Motor neuron (in vitro differentiated cells): ENCODE measurements at regions not wholly inside any gene's neighbourhood (a gene's known extent, or its start where the extent isn't known, plus 50 kb on each side); places are given as distances from the start of the nearest gene placed in this dataset.

ENCODE experiments used
- ATAC-seq, 8 experiments: fragments of 200-7000 bp; cut with Tn5 transposase; replicated peaks in 6 of 8; 2 replicates each; pipeline ENCODE4 v1.8.0; 2021; ENCODE audit warnings: mild to moderate bottlenecking in 8 of 8, moderate library complexity in 8 of 8
- H3K27ac ChIP-seq, 2 donors: fragments of 250-450 bp; sonication (Bioruptor Pico); 2 replicates each; pipeline ENCODE4 v1.9.0; 2021; ENCODE audit warnings: antibody characterized with exemption in 2 of 2, mild to moderate bottlenecking in 2 of 2, moderate library complexity in 1 of 2
- H3K4me1 ChIP-seq, 2 donors: fragments of 250-450 bp; sonication (Bioruptor Pico); replicated peaks in 1 of 2; 2 replicates each; pipeline ENCODE4 v1.6.1; 2021; ENCODE audit warnings: antibody characterized with exemption in 2 of 2, mild to moderate bottlenecking in 2 of 2, moderate library complexity in 1 of 2
- H3K4me3 ChIP-seq, 5 donors: fragments of 250-450 bp; sonication (Bioruptor Pico); 2 replicates each; pipeline ENCODE4 v1.9.0; 2021; ENCODE audit warnings: antibody characterized with exemption in 5 of 5, mild to moderate bottlenecking in 5 of 5, moderate library complexity in 4 of 5
- WGBS, 10 experiments: fragments of 450-650 bp; shearing (Covaris generic); methylation state at CpG; one replicate each; pipeline ENCODE4 v1.0.0; 2022; 5-methylcytosine and 5-hydroxymethylcytosine counted together
- in situ Hi-C, 9 experiments: fragments of 400-800 bp; cut with MboI; loops; one replicate each; pipeline ENCODE4 v1.15.0; 2021; ENCODE audit warnings: low sequenced_read_pairs in 9 of 9, low pct_unique_long_range_greater_than_20kb in 2 of 9; ENCODE audit not compliant: unreplicated experiment in 9 of 9

DNA sequence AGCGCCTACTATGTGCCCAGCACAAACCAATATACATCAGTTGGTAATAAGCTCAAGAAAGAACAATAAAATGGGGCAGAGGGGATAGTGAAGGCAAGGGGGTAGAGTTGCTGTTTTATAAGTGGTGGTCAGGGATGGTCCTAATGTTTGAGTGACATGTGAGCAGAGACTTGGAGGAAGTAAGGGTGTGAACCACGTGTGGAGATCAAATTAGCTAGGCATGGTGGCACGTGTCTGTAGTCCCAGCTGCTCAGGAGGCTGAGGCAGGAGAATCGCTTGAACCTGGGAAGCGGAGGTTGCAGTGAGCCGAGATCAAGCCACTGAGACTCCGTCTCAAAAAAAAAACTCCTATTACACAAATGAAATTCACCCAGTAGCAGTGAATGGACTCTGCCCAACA lies 56.5 kb downstream of the IRX6 start:
- in situ Hi-C loops, result loop anchor here in 2 of 9 experiments (25.0 kb wide), 1 partner anchor 443 kb away; the partner anchor contains the start of gene IRX5 (in 2 of the 2)
- H3K4me1 ChIP-seq, result peaks cover 0 to 37% of the 10 kb centered on the region in 2 donors
- ATAC-seq, result no peak
- no peak overlapping the region for H3K27ac ChIP-seq
- no peak overlapping the region for H3K4me3 ChIP-seq
- 32 to 100% (median 81%) methylated on average over 1 to 6 of the region's 7 CpGs; no CpG with 5 or more reads in 1 of the 10 experiments for WGBS, 10 experiments

DNA sequence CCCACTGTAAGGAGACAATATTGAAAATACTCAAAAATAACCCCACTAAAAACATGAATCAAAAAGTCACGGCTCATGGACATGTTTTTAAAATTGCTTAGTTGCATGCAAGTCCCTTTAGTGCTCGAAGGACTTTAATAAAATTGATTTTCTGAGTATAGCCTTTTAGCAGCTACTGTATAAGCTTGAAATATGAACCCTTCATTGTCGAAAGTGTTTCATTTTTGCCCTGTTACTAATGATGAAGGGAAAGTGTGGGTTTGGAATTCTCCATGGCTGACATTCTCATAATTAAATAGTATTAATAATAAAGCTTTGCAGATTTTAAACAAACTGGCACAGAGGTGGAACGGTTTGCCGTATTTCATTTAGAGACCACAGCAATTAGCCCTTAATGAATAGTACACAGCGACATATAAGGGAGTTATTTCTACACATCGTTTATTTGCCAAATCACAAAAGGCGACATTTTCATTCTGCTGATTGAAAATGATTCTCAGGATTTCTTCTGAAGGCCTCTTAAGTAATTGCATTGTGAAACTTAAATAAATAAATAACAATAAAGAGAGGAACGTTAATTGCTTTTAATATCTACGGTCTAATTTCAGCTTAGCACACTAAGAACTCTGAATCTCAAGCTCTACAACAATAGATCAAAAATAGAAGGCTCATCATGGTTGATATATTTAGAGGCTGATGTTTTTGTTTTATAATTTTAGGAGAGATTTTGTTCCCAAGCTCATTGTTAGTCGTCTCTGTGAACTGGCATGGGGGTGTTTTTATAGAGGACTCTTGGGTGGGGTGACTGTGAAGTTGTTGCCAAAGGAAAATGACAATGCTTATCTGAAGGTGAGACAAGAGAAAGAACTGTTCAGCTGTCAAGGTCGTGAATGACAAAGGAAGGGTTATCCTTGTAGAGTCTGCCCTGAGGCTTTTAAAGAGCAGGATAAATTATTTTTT lies 60.6 kb downstream of the IRX6 start:
- Histone ChIP-seq H3K27ac (no peak overlapping the region), H3K4me3 (no peak overlapping the region), H3K4me1 (peaks cover 6 to 55% of the 10 kb centered on the region in 2 donors)
- in situ Hi-C loops, result loop anchor here in 2 of 9 experiments (25.0 kb wide), 1 partner anchor 447 kb away; the partner anchor contains the start of gene IRX5 (in 2 of the 2)
- ATAC-seq, result peak in 3 of 8 experiments; percentile 38 to 75 (median 70)
- 34 to 85% (median 66%) methylated on average over 7 to 12 of the region's 12 CpGs for WGBS, 10 experiments

DNA sequence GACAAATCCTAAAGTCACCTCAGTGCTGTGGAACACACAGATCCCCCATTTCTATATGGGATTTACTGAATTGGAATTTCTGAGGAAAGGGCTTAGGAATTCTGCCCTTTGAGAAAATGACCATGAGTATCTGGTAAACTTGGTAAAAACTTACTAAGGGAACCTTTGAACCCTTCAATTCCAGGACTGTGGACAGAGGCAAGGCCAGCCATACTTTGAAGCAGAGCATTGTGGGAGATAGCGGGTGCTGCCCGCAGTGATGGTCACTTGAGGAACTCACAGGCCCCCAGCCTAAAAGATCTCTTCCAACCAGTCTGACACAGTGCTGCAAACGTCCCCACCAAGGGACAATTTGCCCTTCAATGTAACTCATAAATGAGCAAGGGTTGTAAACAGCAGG lies 61.4 kb downstream of the IRX6 start:
- H3K4me3 ChIP-seq, result no peak overlapping the region
- H3K4me1 ChIP-seq, result peaks cover 14 to 62% of the 10 kb centered on the region in 2 donors
- in situ Hi-C loops, result loop anchor here in 2 of 9 experiments (25.0 kb wide), 1 partner anchor 448 kb away; the partner anchor contains the start of gene IRX5 (in 2 of the 2)
- ATAC-seq, result no peak
- 0 to 100% (median 67%) methylated on average over 1 to 3 of the region's 3 CpGs; no CpG with 5 or more reads in 3 of the 10 experiments for whole genome bisulfite sequencing, 10 experiments
- no peak overlapping the region for H3K27ac ChIP-seq

DNA sequence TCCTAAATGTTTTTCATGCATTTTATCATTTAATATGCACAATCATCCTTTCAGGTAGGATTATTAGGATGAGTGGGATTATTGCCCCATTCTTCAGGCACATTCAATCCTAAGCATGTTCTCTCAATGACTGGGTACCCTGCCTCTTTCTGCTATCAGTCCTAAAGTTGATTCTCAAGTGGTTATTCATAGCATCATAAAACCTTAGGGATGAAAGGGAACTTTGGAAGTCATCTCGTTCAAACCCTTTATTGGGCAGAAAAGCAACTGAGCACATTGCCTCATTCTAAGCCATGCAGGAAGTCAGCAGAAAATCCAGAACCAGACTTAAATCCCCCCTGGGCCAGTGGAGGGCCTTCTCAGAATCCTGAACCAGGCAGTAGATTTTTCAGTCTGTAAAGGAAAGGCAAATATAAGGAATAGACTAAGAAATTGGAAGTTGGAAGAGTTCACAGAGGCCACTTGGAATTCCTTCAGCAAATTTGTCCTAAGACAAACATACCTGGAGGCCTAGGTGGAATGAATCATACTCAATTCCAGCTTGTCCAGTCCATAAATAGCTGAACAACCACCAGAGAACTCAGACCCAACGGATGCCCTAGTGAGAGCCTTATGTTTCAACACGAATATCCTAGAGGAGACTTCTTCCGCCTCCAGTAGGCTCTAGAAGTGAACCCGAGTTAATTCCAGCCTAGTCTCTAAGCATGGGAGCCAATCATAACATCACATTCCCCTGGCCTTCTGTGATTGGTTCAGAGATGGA lies 62.7 kb downstream of the IRX6 start:
- Histone ChIP-seq H3K27ac (no peak overlapping the region), H3K4me3 (no peak overlapping the region), H3K4me1 (peaks cover 18 to 68% of the 10 kb centered on the region in 2 donors)
- 8 to 100% (median 82%) methylated on average over 1 to 5 of the region's 5 CpGs for WGBS, 10 experiments
- in situ Hi-C loops, result loop anchor here in 2 of 9 experiments (25.0 kb wide), 1 partner anchor 449 kb away; the partner anchor contains the start of gene IRX5 (in 2 of the 2)
- no peak for ATAC-seq

DNA sequence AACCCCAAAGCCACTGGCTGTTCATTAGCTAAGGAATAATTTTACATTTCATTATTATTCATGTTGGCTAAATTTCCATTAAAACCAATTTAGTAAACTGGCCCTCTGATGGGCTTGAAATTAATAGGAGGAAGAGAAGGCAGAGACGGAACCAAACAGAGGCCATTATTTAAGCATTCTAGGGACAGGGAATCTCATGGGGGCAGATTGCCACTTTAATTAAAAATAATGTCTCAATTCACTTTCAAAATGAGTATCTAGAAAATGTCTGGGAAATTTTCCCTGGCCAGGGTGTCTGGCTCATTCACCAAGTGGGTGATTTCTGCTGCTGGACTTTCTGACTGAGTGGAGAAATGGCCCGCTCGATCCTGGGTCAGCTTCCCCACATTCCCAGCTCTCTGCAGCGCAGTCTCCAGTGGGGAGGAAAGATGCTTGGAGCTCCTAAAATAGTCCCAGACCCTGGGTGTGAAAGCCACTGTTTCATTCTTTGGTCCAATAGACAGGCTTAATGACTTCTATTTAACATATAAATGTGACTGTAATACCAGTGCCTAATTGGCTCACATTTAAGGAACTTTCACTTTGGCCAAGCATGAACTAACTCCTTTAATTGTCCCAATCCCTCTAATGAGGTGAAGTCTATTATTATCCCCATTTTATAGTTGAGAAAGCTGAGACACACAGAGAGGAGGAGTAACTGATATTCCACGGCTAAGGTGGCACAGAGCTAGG lies 64.3 kb downstream of the IRX6 start:
- no peak overlapping the region for H3K27ac ChIP-seq
- H3K4me3 ChIP-seq, result no peak overlapping the region
- 27 to 70% (median 63%) methylated on average over 2 to 5 of the region's 5 CpGs; no CpG with 5 or more reads in 3 of the 10 experiments for WGBS, 10 experiments
- H3K4me1 ChIP-seq, result peaks cover 18 to 70% of the 10 kb centered on the region in 2 donors
- ATAC-seq, result no peak
- in situ Hi-C loops, result loop anchor here in 2 of 9 experiments (25.0 kb wide), 1 partner anchor 451 kb away; the partner anchor contains the start of gene IRX5 (in 2 of the 2)

DNA sequence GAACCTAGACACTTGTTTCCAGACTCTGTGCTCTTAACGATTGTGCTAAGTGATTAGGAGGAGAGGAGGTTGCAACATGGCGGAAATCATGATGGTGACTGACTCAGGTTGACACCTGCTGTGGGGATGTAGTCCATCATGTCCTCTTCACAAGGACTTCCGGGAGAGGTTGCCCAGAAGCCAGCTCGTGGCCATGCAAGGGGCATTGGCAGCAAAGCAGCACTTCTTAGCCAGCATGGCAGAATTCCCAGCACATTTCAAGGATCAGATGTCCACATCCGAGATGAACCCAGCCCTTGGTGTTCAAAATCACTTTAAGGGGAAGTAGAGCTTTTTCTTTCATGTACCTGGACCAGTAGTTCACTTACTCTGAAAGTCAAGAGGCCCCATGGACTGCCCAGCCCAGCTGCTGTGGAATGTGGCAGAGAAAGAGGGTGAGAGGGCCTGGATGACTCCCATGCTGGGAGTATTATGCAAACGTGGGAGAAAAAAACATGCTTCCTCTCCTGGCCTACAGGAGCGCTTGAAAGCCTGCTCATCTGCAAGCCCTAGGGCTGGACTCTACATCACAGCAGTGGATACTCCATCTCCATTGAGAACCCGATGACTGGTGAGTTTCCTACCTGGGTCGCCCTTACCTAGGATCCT lies 65.5 kb downstream of the IRX6 start:
- peak in 1 of 8 experiments; percentile 30 for ATAC-seq
- WGBS, 10 experiments, result 21 to 83% (median 60%) methylated on average over 1 to 7 of the region's 9 CpGs; no CpG with 5 or more reads in 1 of the 10 experiments
- H3K27ac ChIP-seq, result no peak overlapping the region
- peaks cover 18 to 66% of the 10 kb centered on the region in 2 donors for H3K4me1 ChIP-seq
- no peak overlapping the region for H3K4me3 ChIP-seq
- in situ Hi-C loops, result loop anchor here in 2 of 9 experiments (25.0 kb wide), 1 partner anchor 452 kb away; the partner anchor contains the start of gene IRX5 (in 2 of the 2)

DNA sequence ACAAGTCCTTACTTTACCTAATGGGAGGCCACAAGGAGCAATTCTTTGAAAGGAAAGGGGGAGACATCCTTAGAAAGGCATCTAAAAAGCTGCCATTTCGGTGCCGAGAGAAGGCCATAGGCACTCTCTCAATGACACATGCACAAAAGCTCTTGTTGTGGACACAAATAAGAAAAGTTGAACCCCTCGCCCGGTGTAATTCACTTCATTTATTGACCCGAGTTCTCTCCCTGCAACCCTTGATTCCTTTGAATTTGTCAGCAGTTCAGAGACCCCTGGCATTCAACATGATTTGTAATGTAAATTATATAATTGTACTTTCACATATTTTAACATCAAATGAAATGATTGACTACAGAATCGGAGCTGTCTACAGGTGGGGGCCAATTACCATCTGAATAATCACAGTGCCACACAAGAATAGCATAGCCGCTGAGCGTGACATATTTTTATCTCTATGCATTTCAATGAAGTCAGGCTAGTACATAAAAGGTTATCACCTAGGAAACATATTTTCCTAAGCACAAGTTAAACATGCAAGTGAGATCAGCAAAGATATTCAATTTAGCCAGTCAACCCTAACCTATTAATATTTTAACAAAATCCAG lies 66.7 kb downstream of the IRX6 start:
- Histone ChIP-seq H3K4me3 (no peak overlapping the region), H3K4me1 (peaks cover 18 to 59% of the 10 kb centered on the region in 2 donors), H3K27ac (no peak overlapping the region)
- 0 to 56% (median 13%) methylated on average over 2 to 8 of the region's 8 CpGs; no CpG with 5 or more reads in 2 of the 10 experiments for WGBS, 10 experiments
- peak in 4 of 8 experiments; percentile 35 to 74 (median 68) for ATAC-seq
- in situ Hi-C loops, result loop anchor here in 2 of 9 experiments (25.0 kb wide), 1 partner anchor 453 kb away; the partner anchor contains the start of gene IRX5 (in 2 of the 2)

DNA sequence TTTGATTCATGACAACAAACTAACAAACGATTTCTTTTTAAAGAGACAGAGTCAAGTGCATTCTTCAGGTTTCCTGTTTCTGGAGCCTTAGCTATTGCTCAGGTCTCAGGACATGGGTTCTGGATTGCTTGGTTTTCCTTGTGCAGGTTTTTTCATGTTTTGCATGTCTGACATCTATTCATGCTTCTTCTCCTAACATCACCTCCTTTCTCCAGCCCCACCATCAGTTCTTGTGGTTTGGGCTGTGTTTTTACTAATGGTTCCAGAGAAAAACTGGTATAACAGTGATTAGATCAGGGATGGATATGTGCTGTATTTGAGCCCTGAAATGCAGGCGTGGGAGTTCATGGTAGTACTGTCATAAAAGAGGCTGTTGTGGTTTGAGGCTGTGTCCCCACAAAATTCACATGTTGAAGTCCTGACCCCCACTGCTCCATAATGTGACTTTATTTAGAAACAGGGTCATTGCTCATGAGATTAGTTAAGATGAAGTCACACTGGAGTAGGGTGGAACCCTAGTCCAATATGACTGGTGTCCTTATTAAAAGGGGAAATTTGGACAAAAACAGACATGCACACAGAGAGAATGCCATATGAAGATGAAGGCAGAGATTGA lies 67.9 kb downstream of the IRX6 start:
- Histone ChIP-seq H3K4me1 (peaks cover 18 to 59% of the 10 kb centered on the region in 2 donors), H3K27ac (no peak overlapping the region), H3K4me3 (no peak overlapping the region)
- WGBS, 10 experiments, result 0 to 60% (median 8%) methylated on average over 1 to 2 of the region's 2 CpGs; no CpG with 5 or more reads in 5 of the 10 experiments
- no peak for ATAC-seq
- in situ Hi-C loops, result loop anchor here in 2 of 9 experiments (25.0 kb wide), 1 partner anchor 455 kb away; the partner anchor contains the start of gene IRX5 (in 2 of the 2)

DNA sequence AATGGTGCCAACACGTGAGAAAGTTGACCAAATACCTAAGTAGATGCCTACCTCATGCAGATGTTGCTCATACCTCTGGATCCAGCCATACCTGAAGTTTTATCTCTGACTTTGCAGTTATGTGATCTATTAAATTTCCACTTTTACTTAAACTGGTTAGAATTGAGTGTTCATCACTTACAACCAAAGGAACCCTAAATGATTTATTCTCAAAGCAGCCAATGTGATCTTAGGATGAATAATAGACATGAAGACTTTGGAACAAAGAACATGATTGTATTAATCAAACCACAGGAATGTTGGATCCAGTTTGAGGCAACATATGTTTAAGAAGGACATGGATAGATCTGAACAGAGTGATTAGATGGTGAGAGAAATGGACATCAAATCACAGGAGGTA lies 68.7 kb downstream of the IRX6 start:
- in situ Hi-C loops, result loop anchor here in 2 of 9 experiments (25.0 kb wide), 1 partner anchor 455 kb away; the partner anchor contains the start of gene IRX5 (in 2 of the 2)

DNA sequence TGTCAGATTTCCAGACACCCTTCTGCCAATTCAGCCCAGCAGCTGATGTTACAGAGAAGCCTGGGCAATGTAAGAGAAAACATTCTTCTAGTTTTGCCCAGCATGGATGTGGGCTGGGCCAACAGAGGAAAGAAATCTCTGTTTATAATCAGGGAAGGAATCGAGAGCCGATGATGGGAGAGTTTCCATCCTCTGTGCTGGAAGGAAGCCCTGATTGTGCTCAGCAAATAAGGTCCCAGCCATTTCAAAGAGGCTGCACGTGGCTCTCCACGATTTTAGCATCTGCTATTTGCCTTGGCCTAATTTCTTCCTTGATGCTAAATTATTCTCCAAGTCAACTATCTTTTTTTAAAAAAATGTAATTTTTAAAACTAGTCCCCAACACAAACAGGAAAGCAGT lies 70.0 kb downstream of the IRX6 start:
- H3K4me1 ChIP-seq, result peaks cover 23 to 49% of the 10 kb centered on the region in 2 donors
- ATAC-seq, result no peak
- WGBS, 10 experiments, result 0 to 94% (median 8%) methylated on average over 2 to 4 of the region's 4 CpGs; no CpG with 5 or more reads in 3 of the 10 experiments
- H3K27ac ChIP-seq, result no peak overlapping the region
- in situ Hi-C loops, result loop anchor here in 2 of 9 experiments (25.0 kb wide), 1 partner anchor 457 kb away; the partner anchor contains the start of gene IRX5 (in 2 of the 2)
- H3K4me3 ChIP-seq, result no peak overlapping the region

More for the DNA sequence above, 68.7 kb downstream of the IRX6 start:
- H3K4me3 ChIP-seq, result no peak overlapping the region
- no peak overlapping the region for H3K27ac ChIP-seq
- peaks cover 18 to 56% of the 10 kb centered on the region in 2 donors for H3K4me1 ChIP-seq
- WGBS, 10 experiments, result 0 to 80% (median 60%) methylated on average over 1 of the region's 1 CpG; no CpG with 5 or more reads in 3 of the 10 experiments
- no peak for ATAC-seq
